ENCODE measurements at regions not wholly inside any gene's neighbourhood (a gene's known extent, or its start where the extent isn't known, plus 50 kb on each side); places are given as distances from the start of the nearest gene placed in this dataset.
A peak's percentile ranks its signal among the peaks of the same experiment; 100 is the strongest.
"Not testable (repeated sequence)": the region's sequence is repeated elsewhere in the genome, so short reads cannot be mapped to it uniquely, and the experiment has no call there.

DNA sequence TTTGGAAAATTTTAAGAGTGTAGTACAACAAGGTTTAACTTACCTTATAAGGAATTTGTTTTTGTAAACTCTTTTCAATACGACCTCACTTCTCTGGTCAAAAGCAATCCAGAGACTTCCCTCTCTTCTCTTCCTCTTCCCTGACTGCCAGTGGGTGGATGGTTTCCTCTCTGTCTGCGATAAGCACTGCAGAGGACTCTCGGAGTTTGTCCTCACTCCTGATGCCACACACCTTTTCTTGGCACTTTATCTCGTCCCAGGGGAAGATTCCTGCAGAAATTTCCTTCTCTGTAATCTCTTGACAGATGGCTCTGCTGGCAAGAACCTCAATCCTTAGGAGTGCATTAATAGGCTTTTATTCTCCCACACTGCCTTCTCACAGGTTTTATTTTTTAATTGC lies 641.6 kb downstream of the NR2F1-AS1 start:
- intact Hi-C loops (cut with DNase I), result no loop called here
- DNase-seq, result no peak

- DNase-seq; intact Hi-C loops (cut with DNase I): not testable (repeated sequence)
These were observed 643.6 kb downstream of the NR2F1-AS1 start for GRCh38 chr5:92937396-92937795.

DNA sequence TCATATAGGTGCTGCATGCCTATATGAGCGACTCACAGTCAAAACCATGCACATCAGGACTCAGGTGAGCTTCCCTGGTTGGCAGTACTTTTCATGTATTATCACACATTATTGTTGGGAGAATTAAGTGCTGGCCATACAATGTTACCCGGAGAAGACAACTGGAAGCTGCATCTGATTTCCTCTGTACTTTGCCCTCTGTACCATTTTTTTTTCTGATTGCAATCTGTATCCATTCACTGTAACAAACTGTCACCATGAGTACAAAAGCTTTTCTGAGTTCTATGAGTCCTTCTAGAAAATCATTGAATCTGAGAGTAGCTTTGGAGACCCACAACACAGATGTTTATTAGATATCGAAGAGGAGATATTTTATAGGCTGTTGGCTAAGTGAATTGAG lies 651.0 kb downstream of the NR2F1-AS1 start:
- intact Hi-C loops (cut with DNase I), result no loop called here
- no peak for DNase-seq

DNA sequence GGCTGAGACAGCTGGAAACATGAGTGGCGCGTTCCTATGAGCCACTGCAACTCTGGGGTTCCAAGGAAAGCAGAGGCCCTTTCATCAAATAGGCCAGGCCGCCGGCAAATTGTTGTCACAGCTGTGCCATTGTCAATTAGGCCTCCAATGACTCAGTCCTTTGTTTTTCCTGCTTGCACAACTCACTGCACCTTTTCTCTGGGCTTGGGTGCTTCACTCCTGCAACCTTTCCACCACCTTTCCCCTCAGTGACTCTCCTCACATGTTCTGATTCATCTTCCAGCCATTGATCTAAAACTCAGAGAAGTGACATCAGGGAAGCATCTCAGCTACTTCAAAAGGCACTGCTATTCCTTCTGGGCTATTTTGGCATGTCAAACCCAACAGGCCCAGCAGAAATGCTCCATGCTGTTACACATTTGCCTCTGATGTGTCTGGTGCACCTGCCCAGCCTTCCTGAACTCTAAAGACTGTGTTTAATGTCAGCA lies 653.7 kb downstream of the NR2F1-AS1 start:
- intact Hi-C loops (cut with DNase I), result no loop called here
- peak in 34 of 42 donors; percentile 3 to 58 (median 28) for DNase-seq

- intact Hi-C loops (cut with DNase I), result no loop called here
- DNase-seq, result no peak
These were observed 657.1 kb downstream of the NR2F1-AS1 start for GRCh38 chr5:92923885-92924284.

DNA sequence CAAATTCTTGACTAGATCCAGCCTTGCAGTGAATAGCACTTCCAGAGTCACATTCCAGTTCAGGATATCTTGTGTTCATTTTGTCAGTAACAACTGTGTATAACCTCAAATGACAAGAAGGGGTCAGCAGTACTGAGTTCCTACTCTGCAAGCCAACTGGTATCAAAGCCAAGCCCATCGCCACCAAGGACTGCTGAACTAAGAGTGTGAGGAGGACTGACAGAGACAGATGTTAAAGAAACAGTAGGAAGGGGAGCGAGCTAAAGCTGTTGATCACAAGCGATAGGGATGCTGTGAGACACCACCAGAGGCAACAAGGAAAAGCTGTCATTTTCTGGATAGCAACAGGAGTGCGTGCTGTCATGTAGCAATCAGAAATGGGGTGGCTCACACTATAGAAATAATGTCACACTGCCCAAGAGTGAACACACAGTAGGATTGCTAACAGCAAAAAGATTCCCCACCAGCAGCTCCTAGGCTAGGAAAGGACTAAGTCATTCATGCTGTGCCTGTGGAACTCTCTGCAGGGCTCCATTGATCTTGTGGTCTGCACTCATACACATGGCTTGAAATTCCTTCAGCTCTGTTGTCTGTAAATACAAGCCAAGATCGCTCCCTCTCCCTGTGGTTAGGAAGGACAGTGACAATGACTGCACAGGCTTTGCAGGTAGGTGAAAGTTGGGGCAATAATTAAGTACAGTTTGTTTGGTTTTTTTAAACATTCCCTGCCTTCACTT lies 658.6 kb downstream of the NR2F1-AS1 start:
- no peak for DNase-seq
- intact Hi-C loops (cut with DNase I), result no loop called here

GRCh38 chr5:92917044-92917443 lies 664.0 kb downstream of the NR2F1-AS1 start:
- no peak for DNase-seq
- intact Hi-C loops (cut with DNase I), result no loop called here

DNA sequence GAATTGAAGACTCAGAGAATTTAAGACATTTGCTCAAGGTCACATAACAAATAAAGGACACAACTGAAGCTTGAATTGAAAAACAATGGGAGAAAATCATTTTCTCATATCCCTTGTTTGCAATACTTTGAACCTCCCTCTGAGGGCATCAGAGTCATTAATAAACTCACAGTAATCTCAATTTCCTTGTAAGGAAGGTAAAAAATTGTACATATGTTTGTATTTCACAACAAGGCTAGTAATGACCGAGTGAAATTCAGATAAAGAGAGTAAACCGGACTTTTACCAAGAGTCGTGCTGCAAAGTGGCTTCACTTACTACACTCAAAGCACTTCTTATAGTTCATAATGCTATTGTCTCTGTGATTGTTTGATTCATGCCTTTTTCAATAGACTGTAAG lies 665.0 kb downstream of the NR2F1-AS1 start:
- DNase-seq, result peak in 1 of 42 donors; percentile 21
- intact Hi-C loops (cut with DNase I), result no loop called here

DNA sequence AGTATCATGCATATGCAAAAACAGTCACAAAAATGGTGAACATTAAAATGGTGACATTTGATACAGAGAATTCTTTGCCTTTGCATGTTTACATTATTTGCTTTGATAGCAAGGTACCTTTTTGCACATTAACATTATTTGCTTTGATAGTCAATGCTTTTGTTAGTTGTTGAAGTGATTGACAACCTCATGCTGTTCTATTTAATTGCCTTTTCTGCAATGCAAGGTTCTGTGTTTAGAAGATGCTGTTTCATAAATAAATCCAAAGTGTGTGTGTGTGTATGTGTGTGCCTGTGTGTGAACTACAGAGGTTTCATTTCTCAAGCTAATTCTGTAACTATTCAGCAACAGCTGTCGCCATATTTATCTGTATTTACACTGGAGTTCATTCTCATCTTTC lies 668.7 kb downstream of the NR2F1-AS1 start:
- intact Hi-C loops (cut with DNase I), result no loop called here
- DNase-seq, result no peak

DNA sequence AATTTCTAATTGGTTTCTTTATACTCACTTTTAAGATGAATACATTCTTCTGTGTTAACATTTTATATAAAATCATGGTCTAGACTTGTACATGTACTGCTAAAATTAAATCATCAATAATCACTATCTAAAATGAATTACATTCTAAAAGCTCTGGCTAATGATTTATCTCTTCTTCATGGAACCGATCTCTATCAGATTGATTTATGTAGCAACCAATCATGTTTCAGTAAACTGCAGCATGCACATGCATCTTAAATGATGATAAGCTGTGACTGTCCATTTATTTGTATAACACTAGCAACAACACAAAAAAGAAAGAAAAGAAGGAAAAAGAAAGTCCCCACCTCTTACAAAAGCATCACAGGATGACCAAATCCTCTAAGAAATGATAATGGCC lies 669.2 kb downstream of the NR2F1-AS1 start:
- intact Hi-C loops (cut with DNase I), result no loop called here
- DNase-seq, result no peak

DNA sequence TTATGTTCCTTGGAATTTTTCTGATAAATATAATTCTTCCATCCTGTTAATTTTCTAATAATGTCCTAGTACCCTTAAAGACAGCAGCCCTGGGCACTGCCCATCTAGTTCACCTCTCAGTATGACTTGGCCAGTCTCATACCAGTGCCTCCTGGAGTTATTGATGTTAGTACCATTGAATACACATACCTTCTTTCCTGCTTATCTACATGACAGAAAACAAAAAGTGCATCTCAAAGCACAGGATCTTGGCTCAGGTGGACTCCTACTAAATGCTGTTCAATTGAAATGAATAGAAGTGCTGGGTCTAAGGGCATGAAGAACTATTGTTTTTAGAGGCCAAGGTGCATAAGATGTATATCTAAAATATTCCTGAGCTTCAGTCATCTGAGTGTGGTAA lies 669.7 kb downstream of the NR2F1-AS1 start:
- intact Hi-C loops (cut with DNase I), result no loop called here
- no peak for DNase-seq

GRCh38 chr5:92909602-92909962 lies 671.4 kb downstream of the NR2F1-AS1 start:
- intact Hi-C loops (cut with DNase I), result no loop called here
- DNase-seq, result peak in 24 of 42 donors; percentile 6 to 66 (median 23)

GRCh38 chr5:92908952-92909601 lies 671.9 kb downstream of the NR2F1-AS1 start:
- DNase-seq, result no peak
- intact Hi-C loops (cut with DNase I), result no loop called here

DNA sequence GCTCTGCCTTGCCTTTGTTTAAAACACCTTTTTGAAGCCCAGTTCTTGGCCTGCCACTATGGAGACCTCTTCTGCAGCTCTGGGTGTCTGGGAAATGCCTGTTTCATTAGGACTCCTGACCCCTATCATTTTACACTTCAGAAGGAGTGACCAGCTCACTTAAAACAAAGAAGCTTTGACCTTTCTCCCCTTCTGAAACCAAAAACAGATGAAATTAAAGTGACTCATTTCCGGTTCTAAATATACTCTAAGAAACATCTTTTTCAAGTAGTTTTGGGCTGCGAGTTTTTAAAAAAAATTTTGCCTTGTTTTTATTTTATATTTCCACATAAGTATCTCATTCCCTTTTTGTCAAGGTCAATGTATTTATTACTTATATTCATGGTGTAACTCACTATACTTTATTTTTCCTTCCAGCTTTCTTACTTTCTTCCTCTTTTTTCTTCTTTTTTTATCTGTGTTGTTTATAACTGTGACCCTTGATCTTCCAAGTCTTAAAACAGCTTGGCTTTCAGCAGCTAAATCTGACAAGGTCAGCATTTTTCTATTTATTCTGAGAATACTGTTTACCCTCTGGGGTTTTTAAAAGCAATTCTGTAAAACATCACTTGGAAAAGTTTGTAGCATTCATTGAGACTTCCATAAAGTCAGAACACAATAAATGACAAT lies 672.9 kb downstream of the NR2F1-AS1 start:
- DNase-seq, result no peak
- intact Hi-C loops (cut with DNase I), result no loop called here

DNA sequence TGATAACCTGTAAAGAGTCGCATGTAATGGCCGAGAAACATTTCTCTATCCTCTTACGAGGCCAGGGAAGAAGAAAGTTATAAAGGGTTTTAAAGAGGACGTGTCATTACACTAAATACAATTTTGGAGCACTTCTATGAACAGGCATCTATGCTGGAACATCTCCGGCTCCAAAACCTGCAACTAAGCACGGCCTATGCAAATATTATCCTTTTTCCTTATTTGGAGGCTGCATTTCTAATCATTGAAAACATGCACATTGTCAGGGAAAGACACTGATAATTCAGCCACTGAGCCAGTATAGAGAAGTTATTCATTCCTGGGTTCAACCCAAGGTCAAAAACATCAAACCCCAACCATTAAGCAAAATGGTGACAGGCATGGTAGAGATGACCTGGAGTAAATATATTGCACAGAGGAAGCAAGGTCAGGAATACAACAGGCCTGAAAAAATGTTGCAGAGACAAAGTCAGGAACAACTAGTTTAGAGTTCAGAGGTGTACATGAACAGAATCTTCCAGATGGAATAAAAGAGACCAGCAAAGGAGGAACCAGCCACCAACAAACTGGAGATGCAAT lies 674.1 kb downstream of the NR2F1-AS1 start:
- no peak for DNase-seq
- intact Hi-C loops (cut with DNase I), result no loop called here

GRCh38 chr5:92904021-92904420 lies 677.0 kb downstream of the NR2F1-AS1 start:
- no peak for DNase-seq
- intact Hi-C loops (cut with DNase I), result no loop called here

DNA sequence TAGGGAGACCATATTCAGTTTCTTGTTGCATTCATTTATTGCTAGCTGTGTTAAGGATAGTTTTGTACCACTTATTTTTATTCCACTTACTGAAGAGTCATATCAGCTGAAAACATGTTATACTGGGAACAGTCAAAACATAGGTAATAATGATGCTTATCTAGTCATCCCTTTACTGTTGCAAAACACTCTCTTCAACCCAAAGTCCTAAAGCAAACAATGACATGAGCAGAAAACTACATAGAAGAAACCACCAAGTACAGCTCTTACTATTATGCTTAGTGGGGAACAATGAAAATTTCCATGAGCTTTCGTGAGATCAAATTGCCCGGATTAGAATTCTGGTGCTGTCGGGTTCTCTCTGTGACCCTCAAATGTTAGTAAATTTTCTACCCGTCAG lies 681.4 kb downstream of the NR2F1-AS1 start:
- DNase-seq, result no peak
- intact Hi-C loops (cut with DNase I), result no loop called here

- intact Hi-C loops (cut with DNase I), result no loop called here
- DNase-seq, result no peak
These were observed 684.3 kb downstream of the NR2F1-AS1 start for GRCh38 chr5:92896722-92897121.

DNA sequence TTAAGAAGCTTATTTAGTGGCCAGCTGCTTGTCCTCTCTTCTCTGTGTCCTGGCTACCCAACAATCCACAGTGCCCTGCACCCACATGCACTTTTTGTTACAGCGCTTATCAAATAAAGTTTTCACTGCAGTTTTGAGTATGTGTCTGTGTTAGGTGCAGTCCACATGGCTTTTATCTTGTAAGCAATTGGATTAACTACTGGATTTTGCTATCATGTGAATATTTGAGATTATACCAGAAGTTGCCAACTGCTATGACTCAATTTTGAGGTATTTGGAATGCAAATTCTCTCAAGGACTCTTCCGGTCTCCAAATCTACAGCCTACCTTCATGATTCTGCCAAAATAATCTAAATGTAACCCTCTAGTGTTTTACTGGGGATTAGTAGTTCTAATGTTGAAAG lies 690.2 kb downstream of the NR2F1-AS1 start:
- no peak for DNase-seq
- intact Hi-C loops (cut with DNase I), result no loop called here

DNA sequence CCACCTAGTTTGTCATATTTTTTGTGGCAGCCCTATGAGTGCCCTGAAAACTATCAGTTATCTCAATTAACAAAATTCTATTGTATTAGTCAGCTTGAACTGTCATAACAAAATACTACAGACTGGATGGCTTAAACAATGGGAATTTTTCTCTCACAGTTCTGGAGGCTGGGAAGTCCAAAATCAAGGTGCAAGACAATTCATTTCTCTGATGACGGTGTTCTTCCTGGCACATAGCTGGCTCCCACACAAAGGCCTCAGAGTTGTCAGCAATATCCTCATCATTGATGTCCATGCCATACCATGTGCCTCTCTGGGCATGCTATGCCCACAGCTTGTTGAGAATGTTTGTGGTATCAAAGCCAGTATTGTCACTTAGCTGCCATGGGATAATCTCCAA lies 691.9 kb downstream of the NR2F1-AS1 start:
- no peak for DNase-seq
- intact Hi-C loops (cut with DNase I), result no loop called here
